GF-D8 (cell line): ENCODE measurements at regions not wholly inside any gene's neighbourhood (a gene's known extent, or its start where the extent isn't known, plus 50 kb on each side); places are given as distances from the start of the nearest gene placed in this dataset.

Source experiments
- DNase-seq: peaks from one replicate; lab custom pipeline; 2025; lab: John Stamatoyannopoulos, UW

DNA sequence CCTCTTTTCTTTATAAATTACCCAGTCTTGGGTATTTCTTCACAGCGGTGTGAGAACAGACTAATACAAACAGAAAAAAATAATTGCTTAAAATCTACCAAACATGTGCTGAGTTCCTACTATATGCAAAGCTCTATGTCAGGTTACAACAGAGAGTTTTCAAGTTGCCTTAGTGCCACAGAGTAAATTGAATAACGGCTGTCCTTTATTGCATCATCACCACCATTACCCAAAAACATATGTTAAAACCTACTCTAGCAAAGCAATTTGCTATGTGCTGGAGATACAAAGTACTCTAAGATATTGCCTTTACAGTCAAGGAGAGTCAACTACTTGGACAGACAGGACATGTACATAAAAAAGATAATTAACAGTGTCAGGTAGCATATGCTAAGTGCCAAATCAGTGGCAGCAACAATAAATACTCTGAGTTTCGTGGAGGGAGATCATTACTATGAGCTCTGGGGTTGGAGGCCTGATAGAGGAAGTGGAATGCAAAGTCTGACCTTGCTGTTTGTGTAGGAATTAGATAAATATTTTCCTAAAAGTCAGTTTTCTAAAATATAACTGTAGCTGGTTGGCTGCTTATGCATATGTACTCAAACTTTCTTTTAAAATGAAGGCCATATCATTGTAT lies 1058.7 kb upstream of the WWC1 start:
- DNase-seq = no peak

- no peak for DNase-seq
Measured at GRCh38 chr5:167233507-167234220, 1057.8 kb upstream of the WWC1 start.

DNA sequence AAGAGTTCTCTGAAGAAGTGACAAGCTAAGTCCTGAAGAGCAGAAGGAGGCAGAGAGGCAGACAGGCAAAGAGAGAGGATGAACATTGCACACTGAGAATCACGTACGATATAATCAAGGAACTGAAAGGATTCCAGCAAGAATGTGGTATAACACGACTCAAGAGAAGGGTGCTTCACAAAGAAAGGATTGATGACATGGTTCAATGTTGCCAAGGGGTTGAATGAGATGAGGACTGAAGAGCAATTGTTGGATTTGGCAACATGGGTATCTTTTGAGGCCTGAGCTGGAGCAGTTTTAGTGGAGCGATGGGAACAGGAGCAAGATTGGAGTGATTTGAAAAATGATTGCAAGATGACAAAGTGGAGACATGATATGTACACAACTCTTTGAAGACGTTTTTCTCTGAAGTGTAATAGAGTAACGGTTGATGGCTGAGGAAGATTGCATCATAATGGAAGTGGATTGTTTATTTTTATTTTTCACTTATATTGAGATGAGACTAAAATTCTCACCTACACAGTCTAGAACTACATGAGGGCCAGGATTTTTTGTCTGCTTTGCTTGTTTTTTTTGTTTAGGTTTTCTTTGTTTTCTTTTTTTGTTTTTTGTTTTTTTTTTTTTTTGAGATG lies 1049.9 kb upstream of the WWC1 start:
- no peak for DNase-seq

GRCh38 chr5:167242701-167243100 lies 1048.7 kb upstream of the WWC1 start:
- no peak for DNase-seq

DNA sequence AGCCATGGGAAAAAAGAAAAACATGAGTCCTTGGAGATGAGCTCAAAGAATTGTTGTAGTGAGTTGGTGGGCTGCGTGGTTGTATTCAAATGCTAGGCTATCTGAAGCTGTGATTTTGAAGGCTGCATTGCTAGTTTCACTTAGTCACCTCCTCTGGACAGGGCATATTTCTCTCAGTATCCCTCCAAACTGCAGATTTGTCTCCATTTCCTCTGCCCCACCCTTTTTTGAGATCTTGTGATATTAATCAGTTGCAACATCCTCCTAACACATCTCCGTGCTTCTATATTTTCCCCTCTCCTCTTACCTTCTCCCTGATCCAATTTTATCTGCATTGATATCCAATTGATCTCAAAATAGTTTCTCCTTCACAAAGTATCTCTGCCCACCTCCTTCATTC lies 1048.0 kb upstream of the WWC1 start:
- DNase-seq = no peak

- DNase-seq = no peak
Measured at GRCh38 chr5:167244583-167244982, 1046.9 kb upstream of the WWC1 start.

- DNase-seq = no peak
Measured at GRCh38 chr5:167245868-167246267, 1045.6 kb upstream of the WWC1 start.

GRCh38 chr5:167247816-167248215 lies 1043.6 kb upstream of the WWC1 start:
- DNase-seq = no peak

DNA sequence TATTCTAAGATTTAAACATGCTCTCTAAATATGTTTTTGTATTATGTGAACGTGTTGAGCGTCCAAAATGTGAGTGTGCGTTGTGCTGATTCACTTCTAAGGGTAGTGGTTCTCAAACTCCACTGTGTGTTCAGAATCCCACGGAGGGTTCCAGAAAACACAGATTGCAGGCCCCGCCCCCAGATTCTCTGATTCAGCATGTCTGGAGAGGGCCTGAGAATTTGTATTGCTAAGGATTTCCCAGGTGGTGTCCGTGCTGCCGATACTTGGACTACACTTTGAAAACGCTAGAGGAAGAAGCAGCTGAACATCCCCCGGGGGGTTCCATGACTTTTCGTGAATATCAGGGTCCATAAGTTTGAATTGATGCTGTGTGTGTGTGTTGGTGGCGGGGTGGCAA lies 1043.2 kb upstream of the WWC1 start:
- no peak for DNase-seq

DNA sequence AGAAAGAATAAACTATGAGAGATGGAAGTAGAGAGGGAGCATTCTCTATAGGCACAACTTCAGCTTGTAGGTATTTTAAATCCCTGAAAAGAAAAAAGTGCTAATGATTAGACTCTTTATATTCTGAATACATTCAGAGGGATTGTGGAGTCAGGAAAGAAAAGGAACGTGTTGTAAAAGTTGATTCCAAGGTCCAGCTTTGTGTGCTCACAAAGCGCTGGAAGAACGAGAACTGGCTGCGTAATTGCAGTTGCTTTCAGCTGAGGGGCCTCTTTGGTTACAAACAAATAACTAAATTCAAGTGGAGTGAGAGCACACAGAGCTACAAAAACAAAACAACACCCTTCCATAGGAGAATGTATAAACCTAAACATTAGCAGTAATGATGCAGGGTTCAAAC lies 1040.4 kb upstream of the WWC1 start:
- no peak for DNase-seq

DNA sequence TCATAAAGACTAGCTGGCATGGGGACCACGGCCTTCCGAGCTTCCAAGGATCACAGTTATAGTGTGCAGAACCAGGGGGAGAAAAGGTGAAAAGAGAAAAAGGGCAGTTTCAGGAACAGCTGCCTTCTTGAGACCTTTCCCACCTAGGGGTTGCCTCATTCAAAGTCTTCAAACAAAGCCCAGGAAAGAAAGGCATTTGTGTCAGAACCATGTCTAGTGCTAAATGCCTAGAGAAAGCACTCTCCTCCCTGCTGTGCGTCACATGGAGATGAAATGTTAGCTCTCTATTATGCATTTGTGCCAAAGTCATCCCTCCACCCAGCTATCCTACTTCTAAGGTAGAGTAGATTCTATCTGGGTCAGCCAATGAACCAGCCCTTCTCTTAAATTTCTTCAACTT lies 1037.3 kb upstream of the WWC1 start:
- DNase-seq = no peak

- no peak for DNase-seq
Measured at GRCh38 chr5:167255926-167256325, 1035.5 kb upstream of the WWC1 start.

GRCh38 chr5:167259806-167260205 lies 1031.6 kb upstream of the WWC1 start:
- DNase-seq = no peak

DNA sequence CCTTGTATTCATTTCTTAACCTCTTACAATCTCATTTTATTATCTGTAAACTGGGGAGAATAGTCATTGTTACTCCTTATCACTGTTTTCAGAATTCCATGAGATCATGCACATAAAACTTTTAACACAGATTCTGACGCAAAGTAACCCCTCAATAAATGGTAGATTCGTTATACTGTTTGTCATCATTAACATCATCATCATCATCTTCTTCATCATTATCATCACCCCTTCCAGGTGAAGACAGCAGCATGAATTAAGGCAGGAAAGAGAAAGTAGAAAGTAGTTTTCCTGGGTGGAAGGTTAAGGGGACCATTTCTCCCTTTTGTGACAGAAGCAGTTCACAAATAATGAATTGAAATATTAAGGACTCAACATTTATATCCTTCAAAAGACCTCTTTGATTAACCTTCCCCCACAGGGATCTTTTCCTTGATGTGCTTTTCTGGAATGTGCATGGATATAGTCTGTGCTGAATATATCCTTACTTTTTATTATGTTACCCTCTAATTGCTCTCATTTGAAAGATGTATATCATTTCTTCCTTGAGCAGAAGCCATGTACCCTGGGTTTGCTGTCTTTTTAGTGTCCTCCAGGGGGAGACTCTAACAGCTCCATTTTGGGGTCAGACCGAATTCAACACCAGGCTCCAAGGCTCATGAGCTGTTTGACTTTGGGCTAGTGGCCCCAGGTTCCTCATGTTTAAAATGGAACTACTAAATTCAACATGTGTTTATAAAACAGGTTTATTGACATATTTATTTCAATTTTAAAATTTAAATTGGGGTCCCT lies 1029.9 kb upstream of the WWC1 start:
- no peak for DNase-seq

- DNase-seq = no peak
Measured at GRCh38 chr5:167263185-167263584, 1028.3 kb upstream of the WWC1 start.

GRCh38 chr5:167264348-167264747 lies 1027.1 kb upstream of the WWC1 start:
- DNase-seq = no peak

- no peak for DNase-seq
Measured at GRCh38 chr5:167268337-167268736, 1023.1 kb upstream of the WWC1 start.

DNA sequence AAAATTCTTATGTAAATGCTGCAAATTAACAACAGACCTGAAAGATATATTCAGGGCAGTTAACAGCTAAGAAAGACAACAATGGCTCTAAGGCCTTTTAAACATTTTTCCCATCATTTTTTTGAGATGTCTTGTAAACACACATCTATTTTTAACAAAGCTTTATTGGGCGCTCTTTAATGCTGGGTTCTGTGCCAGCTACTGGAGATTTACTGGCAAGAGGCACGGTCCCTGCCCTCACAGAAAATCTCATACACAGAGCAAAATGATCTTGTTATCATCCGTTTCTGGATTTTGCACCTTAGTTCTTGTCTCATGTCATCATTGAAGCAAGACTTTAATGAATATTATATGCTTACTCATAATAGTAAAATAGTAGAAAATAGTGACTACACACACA lies 1022.3 kb upstream of the WWC1 start:
- no peak for DNase-seq

- no peak for DNase-seq
Measured at GRCh38 chr5:167271081-167271480, 1020.4 kb upstream of the WWC1 start.

- no peak for DNase-seq
Measured at GRCh38 chr5:167271511-167271910, 1019.9 kb upstream of the WWC1 start.

GRCh38 chr5:167280111-167280510 lies 1011.3 kb upstream of the WWC1 start:
- DNase-seq = no peak

GRCh38 chr5:167281925-167282324 lies 1009.5 kb upstream of the WWC1 start:
- DNase-seq = no peak

DNA sequence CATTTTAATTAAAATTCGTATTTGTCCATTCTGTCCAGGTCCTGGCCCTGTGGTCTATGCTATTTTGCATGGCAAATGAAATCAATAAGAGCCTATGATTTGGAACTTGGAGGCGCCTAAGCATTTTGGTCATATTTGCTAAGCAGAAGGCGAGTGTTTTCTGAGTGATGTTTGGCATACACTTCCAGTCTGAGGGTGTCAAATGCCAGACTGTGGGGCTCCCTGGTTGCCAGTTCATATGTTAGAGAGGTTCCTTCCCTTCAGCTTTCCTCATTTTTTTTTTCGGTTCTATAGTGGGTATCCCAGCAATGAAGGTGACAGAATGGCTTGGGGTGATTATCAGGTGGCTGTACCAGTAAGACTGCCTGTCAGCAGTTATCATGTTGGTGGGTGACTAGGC lies 1007.8 kb upstream of the WWC1 start:
- DNase-seq = no peak
